Omental fat pad (tissue), 3 donors: ENCODE measurements at regions not wholly inside any gene's neighbourhood (a gene's known extent, or its start where the extent isn't known, plus 50 kb on each side); places are given as distances from the start of the nearest gene placed in this dataset.

Experiments
- ATAC-seq: fragments of 150-250 bp; one replicate; pipeline ENCODE4 v1.9.1; 2016; ENCODE audit warnings: mild to moderate bottlenecking, moderate library complexity; ENCODE audit not compliant: low FRiP score
- DNase-seq: peaks from one replicate; pipeline ENCODE4 v3.0.0-alpha.2; 2019; ENCODE audit warnings: low spot score
- TF ChIP-seq, protein P1 (sequence below), 3 donors: fragments of 450-650 bp; IDR thresholded peaks; one replicate each; pipeline ENCODE4 v1.5.1; 2016 to 2017; ENCODE audit warnings: antibody characterized with exemption in 3 of 3, mild to moderate bottlenecking in 3 of 3, moderate library complexity in 2 of 3

DNA sequence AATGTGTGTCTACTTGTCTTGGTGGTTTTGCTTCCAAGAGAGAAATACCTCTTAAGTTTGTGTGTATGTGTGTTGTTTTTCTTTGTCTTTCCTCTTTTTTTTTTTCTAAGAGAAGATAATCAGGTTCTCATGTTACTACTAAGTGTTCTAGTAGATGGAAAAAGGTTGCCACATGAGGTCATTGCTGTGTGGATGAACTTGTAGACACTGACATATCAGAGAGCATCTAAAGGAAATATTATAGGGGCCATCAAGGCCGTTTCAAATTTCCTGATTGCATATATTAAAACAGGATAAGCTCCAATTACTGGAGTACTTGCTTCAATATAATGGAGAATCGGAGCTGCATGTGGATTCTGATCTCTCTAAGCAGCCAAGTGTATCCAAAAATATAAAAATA is 747.5 kb downstream of the NR2F2 start:
- ATAC-seq (no peak), DNase-seq (no peak)
- TF ChIP-seq, protein P1, sequence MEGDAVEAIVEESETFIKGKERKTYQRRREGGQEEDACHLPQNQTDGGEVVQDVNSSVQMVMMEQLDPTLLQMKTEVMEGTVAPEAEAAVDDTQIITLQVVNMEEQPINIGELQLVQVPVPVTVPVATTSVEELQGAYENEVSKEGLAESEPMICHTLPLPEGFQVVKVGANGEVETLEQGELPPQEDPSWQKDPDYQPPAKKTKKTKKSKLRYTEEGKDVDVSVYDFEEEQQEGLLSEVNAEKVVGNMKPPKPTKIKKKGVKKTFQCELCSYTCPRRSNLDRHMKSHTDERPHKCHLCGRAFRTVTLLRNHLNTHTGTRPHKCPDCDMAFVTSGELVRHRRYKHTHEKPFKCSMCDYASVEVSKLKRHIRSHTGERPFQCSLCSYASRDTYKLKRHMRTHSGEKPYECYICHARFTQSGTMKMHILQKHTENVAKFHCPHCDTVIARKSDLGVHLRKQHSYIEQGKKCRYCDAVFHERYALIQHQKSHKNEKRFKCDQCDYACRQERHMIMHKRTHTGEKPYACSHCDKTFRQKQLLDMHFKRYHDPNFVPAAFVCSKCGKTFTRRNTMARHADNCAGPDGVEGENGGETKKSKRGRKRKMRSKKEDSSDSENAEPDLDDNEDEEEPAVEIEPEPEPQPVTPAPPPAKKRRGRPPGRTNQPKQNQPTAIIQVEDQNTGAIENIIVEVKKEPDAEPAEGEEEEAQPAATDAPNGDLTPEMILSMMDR (IDR thresholded peaks at IDR 0.05), result no peak

DNA sequence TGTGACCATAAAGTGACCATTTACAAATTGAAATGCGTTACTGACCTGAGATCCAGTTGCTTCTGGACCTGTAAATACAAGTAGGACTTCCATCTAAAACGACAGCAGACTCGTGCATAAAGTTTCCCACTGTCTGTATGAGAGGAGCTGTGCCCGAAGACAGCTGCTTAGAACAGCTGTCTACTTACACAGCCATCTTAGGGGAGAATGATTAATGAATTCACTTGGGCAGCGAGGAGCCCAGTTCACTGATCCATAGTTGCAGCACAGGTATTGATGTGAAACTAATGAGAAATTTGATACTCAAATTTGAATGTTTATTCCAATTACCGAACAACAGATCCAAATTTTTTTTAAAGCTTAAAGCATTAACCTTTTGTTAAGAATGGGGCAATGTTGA is 748.1 kb downstream of the NR2F2 start:
- DNase-seq, result no peak
- TF ChIP-seq, protein P1 (IDR thresholded peaks at IDR 0.05), result no peak
- ATAC-seq, result no peak

DNA sequence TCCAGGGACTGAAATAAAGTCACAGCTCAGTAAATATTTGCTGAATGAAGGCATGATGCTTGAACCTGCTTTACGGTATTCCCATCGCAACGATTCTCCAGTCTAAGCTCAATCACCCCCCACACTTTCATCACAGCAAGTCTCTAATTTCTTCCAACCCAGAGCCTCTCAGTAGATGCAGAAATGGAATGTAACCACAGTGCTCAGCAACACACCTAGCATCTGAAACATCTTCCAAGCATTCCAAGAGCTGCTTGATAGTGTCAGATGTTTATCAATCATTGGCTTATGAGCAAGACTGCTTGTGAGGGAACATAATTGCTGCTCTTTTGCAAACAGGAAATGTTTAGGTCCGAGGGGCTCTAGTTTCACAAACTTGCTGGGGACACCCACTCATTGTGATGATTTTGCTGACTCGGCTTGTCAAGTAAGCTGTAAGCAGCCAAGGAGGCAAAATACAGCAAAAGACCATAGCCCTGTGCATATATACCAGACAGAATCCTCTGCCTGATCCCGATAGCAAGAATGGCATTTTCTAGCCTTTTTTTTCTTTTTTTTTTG is 751.2 kb downstream of the NR2F2 start:
- DNase-seq, result no peak
- TF ChIP-seq, protein P1 (IDR thresholded peaks at IDR 0.05), result no peak
- ATAC-seq, result no peak

DNA sequence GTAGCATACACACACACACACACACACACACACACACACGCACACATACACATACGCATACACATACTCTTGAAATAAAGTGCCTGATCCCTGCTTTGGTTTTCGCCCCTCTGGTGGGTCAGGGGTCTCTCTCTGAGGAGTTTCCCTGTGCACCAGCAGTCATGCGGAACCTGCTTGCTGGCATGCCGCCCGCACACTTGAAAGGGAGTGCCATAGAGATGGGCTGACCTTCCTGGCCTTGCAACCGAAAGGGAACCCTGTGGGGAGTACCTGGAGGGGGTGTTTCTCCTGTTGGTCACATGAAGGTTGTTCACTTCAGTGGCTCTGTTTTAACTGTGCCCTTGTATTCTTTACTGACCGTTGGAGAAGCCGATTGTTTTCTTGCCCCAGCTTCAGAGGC is 752.3 kb downstream of the NR2F2 start:
- TF ChIP-seq, protein P1 (IDR thresholded peaks at IDR 0.05), result no peak
- ATAC-seq (no peak), DNase-seq (no peak)

DNA sequence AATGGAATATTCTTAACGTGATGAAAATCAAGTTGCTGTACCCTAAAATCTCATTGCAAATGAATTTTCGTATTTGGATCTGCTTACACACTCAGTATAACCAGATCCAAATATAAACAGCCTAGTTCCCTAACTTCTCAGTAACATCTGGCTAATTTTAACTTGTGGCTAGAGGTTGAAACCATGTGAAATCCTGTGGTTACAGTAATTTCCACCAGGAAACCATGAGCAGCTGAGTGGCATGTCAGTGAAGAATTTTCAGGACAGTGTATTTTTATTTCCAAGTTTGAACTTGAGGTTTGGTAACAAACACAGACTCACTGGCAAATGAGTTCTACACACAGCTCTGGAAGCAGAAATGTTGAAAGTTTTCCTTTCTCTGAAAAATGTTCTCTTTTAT is 754.1 kb downstream of the NR2F2 start:
- TF ChIP-seq, protein P1 (IDR thresholded peaks at IDR 0.05), result no peak
- DNase-seq, result no peak
- no peak for ATAC-seq

DNA sequence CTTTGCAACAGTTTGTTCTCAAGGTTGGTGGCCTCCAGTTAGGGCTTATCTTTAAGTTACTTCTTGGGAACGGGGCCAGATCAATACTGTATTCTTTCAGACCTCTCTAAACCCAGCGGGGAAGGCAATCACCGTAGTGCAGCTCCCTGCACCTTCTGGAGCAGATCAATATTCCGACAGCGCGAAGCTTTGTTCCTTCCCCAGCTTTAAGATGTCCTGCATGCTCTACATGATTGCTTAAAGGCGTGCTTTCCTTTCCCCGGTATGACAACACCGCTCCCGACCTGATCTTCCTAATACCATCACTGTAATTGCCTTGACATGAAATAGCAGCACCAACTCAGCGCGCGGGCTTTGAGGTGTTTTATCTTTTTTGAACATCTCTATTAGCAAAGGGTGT is 755.2 kb downstream of the NR2F2 start:
- DNase-seq (no peak), ATAC-seq (no peak)
- TF ChIP-seq, protein P1 (IDR thresholded peaks at IDR 0.05), result no peak

DNA sequence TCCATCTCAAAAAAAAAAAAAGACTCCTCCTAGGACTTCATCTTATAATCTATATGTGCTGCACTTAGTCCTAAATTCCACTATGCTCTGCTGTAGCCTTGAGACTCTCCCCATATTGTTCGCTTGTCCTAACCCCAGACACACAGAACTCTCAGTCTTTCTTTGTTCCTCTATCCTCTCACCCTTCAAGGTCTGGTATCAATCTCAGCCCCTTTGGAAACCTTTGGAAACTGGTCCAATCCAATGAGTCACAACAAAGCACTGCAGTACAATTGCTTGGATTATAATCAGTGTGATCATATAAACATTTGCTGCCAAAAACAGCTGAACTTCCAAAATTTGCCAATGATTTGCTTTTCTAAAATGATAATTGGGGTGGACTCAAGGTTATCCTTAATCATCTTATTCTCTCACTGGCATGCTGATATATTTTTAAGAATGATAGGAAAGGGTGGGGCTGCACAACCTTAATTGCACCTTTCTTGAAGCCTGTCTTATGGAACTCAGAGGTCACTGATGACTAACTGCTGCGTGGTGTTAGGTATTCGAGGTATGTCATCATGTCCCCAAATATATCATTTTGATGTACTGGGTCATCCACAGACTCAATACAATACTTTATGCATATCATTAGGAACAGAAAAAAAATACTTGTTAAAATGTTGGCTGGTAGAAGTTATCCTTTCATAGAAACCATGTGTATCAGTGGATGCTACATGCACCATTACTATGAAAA is 756.7 kb downstream of the NR2F2 start:
- ATAC-seq (no peak), DNase-seq (no peak)
- TF ChIP-seq, protein P1 (IDR thresholded peaks at IDR 0.05), result no peak
